Adipocyte (in vitro differentiated cells): ENCODE measurements at regions not wholly inside any gene's neighbourhood (a gene's known extent, or its start where the extent isn't known, plus 50 kb on each side); places are given as distances from the start of the nearest gene placed in this dataset.
"Not testable (repeated sequence)": the region's sequence is repeated elsewhere in the genome, so short reads cannot be mapped to it uniquely, and the experiment has no call there.

Experiments used
- DNase-seq: peaks from one replicate; pipeline ENCODE4 v3.0.0-alpha.2; 2015; ENCODE audit warnings: low read depth
- H3K27me3 ChIP-seq: replicated peaks from 2 replicates; pipeline ENCODE4 v1.7.0; 2013; ENCODE audit warnings: mild to moderate bottlenecking, low read length, moderate library complexity; ENCODE audit not compliant: control insufficient read depth, insufficient read depth
- H3K36me3 ChIP-seq: 2 replicates; pipeline ENCODE4 v1.7.0; 2013; ENCODE audit warnings: low read length, mild to moderate bottlenecking, moderate library complexity; ENCODE audit not compliant: control insufficient read depth, insufficient read depth, severe bottlenecking
- H3K4me1 ChIP-seq: 2 replicates; pipeline ENCODE4 v1.7.0; 2013; ENCODE audit warnings: mild to moderate bottlenecking, low read length, moderate library complexity; ENCODE audit not compliant: control insufficient read depth, insufficient read depth
- H3K4me3 ChIP-seq: 2 replicates; pipeline ENCODE4 v1.7.0; 2013; ENCODE audit warnings: mild to moderate bottlenecking, low read length, moderate library complexity
- H3K9ac ChIP-seq: 2 replicates; pipeline ENCODE4 v1.7.0; 2013; ENCODE audit warnings: mild to moderate bottlenecking, low read length, moderate library complexity
- H3K9me3 ChIP-seq: 2 replicates; pipeline ENCODE4 v1.7.0; 2013; ENCODE audit warnings: mild to moderate bottlenecking, low read length, moderate library complexity; ENCODE audit not compliant: control insufficient read depth

DNA sequence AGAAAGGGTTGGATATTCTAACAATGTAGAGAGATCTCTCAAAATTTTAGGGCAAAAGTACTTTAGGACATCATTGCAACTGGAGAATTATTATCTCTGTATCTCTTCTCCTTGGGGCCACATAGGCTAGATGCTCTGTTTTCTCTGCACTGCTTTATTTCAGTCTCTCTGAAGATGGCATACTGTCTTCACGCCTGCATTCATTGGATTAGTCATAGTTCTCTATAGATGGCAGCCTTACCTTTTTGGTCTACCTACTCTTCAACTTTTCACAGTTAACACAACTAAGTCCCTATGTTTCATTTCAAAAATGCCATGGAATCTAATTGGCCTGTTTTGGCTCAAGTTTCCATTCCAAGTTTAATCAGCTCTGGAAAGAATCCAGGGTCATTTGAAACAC, 1623.3 kb upstream of the B3GALT2 start:
- Histone ChIP-seq H3K9me3 (no peaks in the 10 kb centered on the region), H3K4me1 (no peaks in the 10 kb centered on the region), H3K9ac (no peak overlapping the region), H3K27me3 (no peaks in the 10 kb centered on the region), H3K36me3 (no peaks in the 10 kb centered on the region), H3K4me3 (no peak overlapping the region)
- DNase-seq, result no peak

GRCh38 chr1:194809215-194809614, 1622.8 kb upstream of the B3GALT2 start:
- no peak overlapping the region for H3K9ac ChIP-seq
- H3K9me3 ChIP-seq, result no peaks in the 10 kb centered on the region
- H3K36me3 ChIP-seq, result no peaks in the 10 kb centered on the region

GRCh38 chr1:194807530-194808220, 1621.3 kb upstream of the B3GALT2 start:
- Histone ChIP-seq H3K4me1 (no peaks in the 10 kb centered on the region), H3K4me3 (no peak overlapping the region), H3K9me3 (no peaks in the 10 kb centered on the region), H3K9ac (no peak overlapping the region), H3K36me3 (no peaks in the 10 kb centered on the region), H3K27me3 (no peaks in the 10 kb centered on the region)
- no peak for DNase-seq

More at GRCh38 chr1:194809215-194809614, 1622.8 kb upstream of the B3GALT2 start:
- DNase-seq, result no peak
- no peaks in the 10 kb centered on the region for H3K27me3 ChIP-seq
- H3K4me3 ChIP-seq, result no peak overlapping the region
- no peaks in the 10 kb centered on the region for H3K4me1 ChIP-seq

- no peak for DNase-seq
- H3K4me3 ChIP-seq, result no peak overlapping the region
- no peaks in the 10 kb centered on the region for H3K36me3 ChIP-seq
- H3K27me3 ChIP-seq, result no peaks in the 10 kb centered on the region
- no peak overlapping the region for H3K9ac ChIP-seq
- no peaks in the 10 kb centered on the region for H3K4me1 ChIP-seq
- no peaks in the 10 kb centered on the region for H3K9me3 ChIP-seq
Measured at GRCh38 chr1:194802572-194802971, 1616.2 kb upstream of the B3GALT2 start.

GRCh38 chr1:194795917-194796593, 1609.6 kb upstream of the B3GALT2 start:
- H3K27me3 ChIP-seq, result no peaks in the 10 kb centered on the region
- no peaks in the 10 kb centered on the region for H3K36me3 ChIP-seq
- no peak for DNase-seq
- H3K9ac ChIP-seq, result no peak overlapping the region
- H3K4me1 ChIP-seq, result no peaks in the 10 kb centered on the region
- H3K4me3 ChIP-seq, result no peak overlapping the region
- H3K9me3 ChIP-seq, result no peaks in the 10 kb centered on the region

DNA sequence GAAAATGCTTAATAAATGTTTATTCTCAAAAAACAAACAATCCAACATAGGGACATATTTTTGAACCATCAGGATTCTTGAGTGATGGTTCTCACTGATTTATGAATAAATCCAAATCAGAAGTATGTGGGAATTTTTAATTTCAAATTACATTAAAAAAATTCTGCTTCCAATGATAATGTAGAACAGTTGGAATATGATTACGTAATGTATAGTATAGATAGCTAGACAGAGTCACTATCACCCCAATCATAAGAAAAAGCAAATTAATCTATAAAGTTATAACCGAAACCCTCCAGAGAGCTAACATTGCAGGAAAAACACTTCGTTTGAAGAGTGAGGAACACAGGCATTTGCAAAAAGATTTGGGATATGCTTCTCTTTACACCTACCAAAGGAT, 1600.6 kb upstream of the B3GALT2 start:
- H3K4me1 ChIP-seq, result no peaks in the 10 kb centered on the region
- H3K9ac ChIP-seq, result no peak overlapping the region
- H3K9me3 ChIP-seq, result no peaks in the 10 kb centered on the region
- no peaks in the 10 kb centered on the region for H3K36me3 ChIP-seq
- DNase-seq, result no peak
- H3K4me3 ChIP-seq, result no peak overlapping the region
- no peaks in the 10 kb centered on the region for H3K27me3 ChIP-seq

DNA sequence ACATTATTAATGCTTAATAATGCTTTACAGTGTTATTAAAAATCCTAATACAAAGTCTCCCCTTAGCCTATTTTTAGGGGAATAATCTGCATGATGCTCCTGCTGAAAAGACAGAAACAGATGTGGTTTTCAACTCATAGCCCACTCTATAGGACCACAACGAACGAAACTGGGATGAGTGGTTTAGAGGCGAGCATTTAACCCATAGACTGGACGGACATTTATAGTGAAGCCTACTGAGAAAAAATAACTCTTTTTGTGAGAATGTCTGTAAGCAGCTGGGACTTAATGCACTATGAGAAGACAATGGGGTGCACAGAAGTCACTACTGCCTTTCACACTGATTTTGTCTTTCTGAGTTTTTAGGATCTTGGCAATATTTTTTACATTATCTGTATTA, 1599.6 kb upstream of the B3GALT2 start:
- Histone ChIP-seq H3K9me3 (no peaks in the 10 kb centered on the region), H3K36me3 (no peaks in the 10 kb centered on the region), H3K9ac (no peak overlapping the region), H3K4me1 (no peaks in the 10 kb centered on the region), H3K27me3 (no peaks in the 10 kb centered on the region), H3K4me3 (no peak overlapping the region)
- DNase-seq, result no peak

DNA sequence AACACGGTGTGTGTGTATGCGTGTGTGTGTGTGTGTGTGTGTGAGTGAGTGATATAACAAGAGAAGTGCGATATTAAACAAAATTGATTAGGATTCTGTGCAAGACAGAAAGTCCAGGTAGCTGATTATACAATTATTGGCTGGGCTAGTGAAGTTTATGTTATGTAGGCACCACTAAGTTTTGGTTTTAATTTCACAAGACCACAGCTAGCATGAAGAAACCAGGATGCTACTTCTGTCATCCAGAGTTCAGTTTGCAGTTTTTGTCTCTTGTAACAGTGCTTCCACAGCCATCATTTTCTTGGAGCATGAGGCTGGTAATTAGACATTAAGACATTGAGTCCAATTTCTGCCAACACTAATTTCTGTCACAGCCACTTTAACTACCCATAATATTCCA, 1590.2 kb upstream of the B3GALT2 start:
- DNase-seq, result no peak
- Histone ChIP-seq H3K9ac (no peak overlapping the region), H3K4me1 (no peaks in the 10 kb centered on the region), H3K4me3 (no peak overlapping the region), H3K27me3 (no peaks in the 10 kb centered on the region), H3K9me3 (no peaks in the 10 kb centered on the region), H3K36me3 (no peaks in the 10 kb centered on the region)

GRCh38 chr1:194774535-194774934, 1588.1 kb upstream of the B3GALT2 start:
- no peak for DNase-seq
- Histone ChIP-seq H3K27me3 (no peaks in the 10 kb centered on the region), H3K9ac (no peak overlapping the region), H3K36me3 (no peaks in the 10 kb centered on the region), H3K9me3 (no peaks in the 10 kb centered on the region), H3K4me1 (no peaks in the 10 kb centered on the region), H3K4me3 (no peak overlapping the region)

DNA sequence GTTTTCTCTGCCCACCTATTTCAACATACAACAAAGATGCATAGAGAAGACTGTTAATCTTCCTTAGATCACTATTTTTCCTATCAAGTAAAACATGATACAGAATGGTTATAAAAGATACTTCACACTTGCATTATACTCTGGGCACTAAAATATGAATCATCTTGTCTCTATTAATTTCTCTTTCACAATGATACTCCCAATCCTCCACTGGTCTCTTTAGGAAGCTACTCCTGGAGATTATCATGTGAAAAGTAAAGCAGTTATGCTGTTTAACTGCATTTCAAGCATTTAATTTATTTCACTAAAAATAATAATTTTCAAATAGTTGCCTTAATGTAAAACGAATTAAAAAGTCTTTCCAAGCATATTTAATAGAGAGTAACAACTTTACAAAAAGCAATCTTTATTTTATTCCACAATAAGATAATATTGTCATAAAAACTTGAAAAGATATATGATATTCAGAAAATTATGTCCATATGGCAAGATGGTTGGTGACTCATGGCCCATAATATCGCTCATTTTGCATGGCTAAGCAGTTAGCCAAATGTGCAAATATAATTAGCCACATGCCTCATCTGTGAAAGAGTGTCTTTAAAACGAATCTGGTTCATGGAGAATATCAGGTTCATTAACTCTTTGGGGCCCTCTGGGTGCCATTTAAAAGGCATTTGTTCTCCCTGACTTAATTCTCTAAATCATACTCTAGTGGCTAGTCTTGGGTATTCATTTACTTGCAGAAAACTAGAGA, 1569.0 kb upstream of the B3GALT2 start:
- H3K4me1 ChIP-seq, result no peaks in the 10 kb centered on the region
- H3K27me3 ChIP-seq, result no peaks in the 10 kb centered on the region
- DNase-seq, result peak; percentile 20
- H3K9ac ChIP-seq, result no peak overlapping the region
- H3K4me3 ChIP-seq, result no peak overlapping the region
- no peaks in the 10 kb centered on the region for H3K36me3 ChIP-seq
- peaks cover 7% of the 10 kb centered on the region for H3K9me3 ChIP-seq

DNA sequence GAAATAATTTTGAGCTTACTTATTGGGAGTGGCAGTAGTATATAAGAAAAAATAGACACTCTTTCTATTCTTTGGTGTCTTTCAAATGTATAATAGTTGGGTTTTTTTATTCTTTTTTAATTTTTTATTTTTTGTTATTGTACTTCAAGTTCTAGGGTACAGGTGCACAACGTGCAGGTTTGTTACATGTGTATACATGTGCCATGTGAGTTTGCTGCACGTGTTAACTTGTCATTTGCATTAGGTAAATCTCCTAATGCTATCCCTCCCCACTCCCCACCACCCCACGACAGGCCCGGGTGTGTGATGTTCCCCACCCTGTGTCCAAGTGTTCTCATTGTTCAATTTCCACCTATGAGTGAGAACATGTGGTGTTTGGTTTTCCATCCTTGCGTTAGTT, 1552.4 kb upstream of the B3GALT2 start:
- not testable (repeated sequence) for H3K27me3 ChIP-seq, H3K9me3 ChIP-seq, H3K4me1 ChIP-seq, H3K9ac ChIP-seq, H3K36me3 ChIP-seq, H3K4me3 ChIP-seq, DNase-seq
